ENCODE measurements at regions not wholly inside any gene's neighbourhood (a gene's known extent, or its start where the extent isn't known, plus 50 kb on each side); places are given as distances from the start of the nearest gene placed in this dataset.
A peak's percentile ranks its signal among the peaks of the same experiment; 100 is the strongest.

DNA sequence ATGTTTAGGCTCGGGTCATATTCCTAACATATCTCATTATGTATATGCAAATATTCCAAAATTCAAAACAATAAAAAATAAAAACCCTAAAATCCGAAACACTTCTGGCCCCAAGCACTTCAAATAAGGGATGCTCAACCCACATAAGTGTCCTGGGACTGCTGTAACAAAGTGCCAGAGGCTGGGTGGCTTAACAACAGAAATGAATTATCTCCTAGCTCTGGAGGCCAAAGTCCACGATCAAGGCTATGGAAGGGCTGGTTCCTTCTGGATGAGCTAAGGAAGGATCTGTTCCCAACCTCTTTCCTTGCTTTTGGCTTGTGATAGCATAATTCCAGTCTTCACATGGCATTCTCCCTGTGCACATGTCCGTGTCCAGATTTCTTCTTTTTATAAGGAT, 181.6 kb upstream of the NFE2L3 start:
- CTCF ChIA-PET = interaction anchor here (0.9 kb wide), 1 partner anchor 78 kb away, joined by 3 read pairs; no protein-coding TSS in a partner anchor
- H3K4me1 Mint-ChIP-seq (ENCODE audit: low read depth) = peaks cover 17% of the 10 kb centered on the region

DNA sequence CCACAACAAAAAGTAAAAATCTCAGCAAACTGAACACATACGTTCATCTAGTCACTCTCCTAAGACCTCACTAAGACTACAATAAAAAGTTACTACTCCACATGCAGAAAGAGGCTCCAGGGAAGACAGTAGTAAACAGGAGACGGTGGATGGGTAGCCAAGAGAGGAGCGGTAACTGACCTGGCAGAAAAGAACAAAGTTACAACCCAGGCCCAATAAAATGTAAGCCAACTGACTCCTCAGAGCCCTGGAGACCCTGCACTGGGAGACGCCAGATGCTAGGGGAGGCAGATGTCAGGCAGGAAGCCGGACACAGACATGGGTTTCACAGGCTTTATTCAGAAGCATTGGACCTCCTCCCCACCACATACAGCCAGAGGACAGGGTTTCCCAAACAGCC, 181.1 kb upstream of the NFE2L3 start:
- Mint-ChIP-seq H3K27me3 (peaks cover 17% of the 10 kb centered on the region), H3K27ac (no peak overlapping the region), H3K36me3 (ENCODE audit: low read depth) (no peaks in the 10 kb centered on the region), H3K4me3 (no peak overlapping the region), H3K4me1 (ENCODE audit: low read depth) (peaks cover 17% of the 10 kb centered on the region), H3K9me3 (no peaks in the 10 kb centered on the region)
- TF ChIP-seq, protein P1, sequence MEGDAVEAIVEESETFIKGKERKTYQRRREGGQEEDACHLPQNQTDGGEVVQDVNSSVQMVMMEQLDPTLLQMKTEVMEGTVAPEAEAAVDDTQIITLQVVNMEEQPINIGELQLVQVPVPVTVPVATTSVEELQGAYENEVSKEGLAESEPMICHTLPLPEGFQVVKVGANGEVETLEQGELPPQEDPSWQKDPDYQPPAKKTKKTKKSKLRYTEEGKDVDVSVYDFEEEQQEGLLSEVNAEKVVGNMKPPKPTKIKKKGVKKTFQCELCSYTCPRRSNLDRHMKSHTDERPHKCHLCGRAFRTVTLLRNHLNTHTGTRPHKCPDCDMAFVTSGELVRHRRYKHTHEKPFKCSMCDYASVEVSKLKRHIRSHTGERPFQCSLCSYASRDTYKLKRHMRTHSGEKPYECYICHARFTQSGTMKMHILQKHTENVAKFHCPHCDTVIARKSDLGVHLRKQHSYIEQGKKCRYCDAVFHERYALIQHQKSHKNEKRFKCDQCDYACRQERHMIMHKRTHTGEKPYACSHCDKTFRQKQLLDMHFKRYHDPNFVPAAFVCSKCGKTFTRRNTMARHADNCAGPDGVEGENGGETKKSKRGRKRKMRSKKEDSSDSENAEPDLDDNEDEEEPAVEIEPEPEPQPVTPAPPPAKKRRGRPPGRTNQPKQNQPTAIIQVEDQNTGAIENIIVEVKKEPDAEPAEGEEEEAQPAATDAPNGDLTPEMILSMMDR (IDR thresholded peaks at IDR 0.05) = no peak
- ATAC-seq = no peak
- ChIA-PET POLR2A (no interaction called here), CTCF (interaction anchor here (0.9 kb wide), 1 partner anchor 78 kb away, joined by 3 read pairs; no protein-coding TSS in a partner anchor)
- no peak for DNase-seq
- intact Hi-C loops (cut with micrococcal nuclease) = no loop called here

More for the DNA sequence above, 181.6 kb upstream of the NFE2L3 start:
- ATAC-seq (no peak), DNase-seq (no peak)
- no peak overlapping the region for H3K4me3 Mint-ChIP-seq
- H3K9me3 Mint-ChIP-seq = no peaks in the 10 kb centered on the region
- intact Hi-C loops (cut with micrococcal nuclease) = no loop called here
- POLR2A ChIA-PET = no interaction called here
- H3K27me3 Mint-ChIP-seq = peaks cover 21% of the 10 kb centered on the region
- no peak overlapping the region for H3K27ac Mint-ChIP-seq
- TF ChIP-seq, protein P1 (IDR thresholded peaks at IDR 0.05) = no peak
- no peaks in the 10 kb centered on the region for H3K36me3 Mint-ChIP-seq (ENCODE audit: low read depth)

DNA sequence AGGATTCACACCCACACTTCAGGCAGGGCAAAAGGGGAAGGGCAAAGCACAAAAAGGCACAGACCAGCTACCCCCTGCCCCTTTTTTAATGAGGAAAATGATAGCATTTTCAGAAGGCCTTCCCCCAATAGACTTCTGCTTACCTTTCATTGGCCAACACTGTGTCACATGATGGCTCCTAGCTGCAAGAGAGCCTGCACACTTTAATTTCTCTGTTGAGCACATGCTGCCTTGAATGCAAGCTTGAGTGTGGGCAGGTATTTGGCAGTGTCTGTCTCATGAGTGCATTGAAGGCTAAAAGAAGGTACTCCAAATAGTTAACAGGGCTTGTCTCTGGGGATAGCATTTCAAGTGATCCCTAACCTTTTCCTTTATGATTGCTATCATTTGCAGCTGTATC, 175.4 kb upstream of the NFE2L3 start:
- TF ChIP-seq, protein P1 (IDR thresholded peaks at IDR 0.05) = no peak
- POLR2A ChIA-PET = interaction anchor here (0.7 kb wide), 1 partner anchor 517 kb away, joined by 3 read pairs; no protein-coding TSS in a partner anchor
- intact Hi-C loops (cut with micrococcal nuclease) = no loop called here
- Mint-ChIP-seq H3K27ac (no peak overlapping the region), H3K9me3 (peaks cover 4% of the 10 kb centered on the region), H3K4me3 (no peak overlapping the region), H3K36me3 (ENCODE audit: low read depth) (no peaks in the 10 kb centered on the region), H3K27me3 (peaks cover 5% of the 10 kb centered on the region), H3K4me1 (ENCODE audit: low read depth) (no peaks in the 10 kb centered on the region)
- DNase-seq = peak; percentile 9
- CTCF ChIA-PET = interaction anchor here (1.2 kb wide), 1 partner anchor 84 kb away, joined by 3 read pairs; no protein-coding TSS in a partner anchor
- no peak for ATAC-seq

DNA sequence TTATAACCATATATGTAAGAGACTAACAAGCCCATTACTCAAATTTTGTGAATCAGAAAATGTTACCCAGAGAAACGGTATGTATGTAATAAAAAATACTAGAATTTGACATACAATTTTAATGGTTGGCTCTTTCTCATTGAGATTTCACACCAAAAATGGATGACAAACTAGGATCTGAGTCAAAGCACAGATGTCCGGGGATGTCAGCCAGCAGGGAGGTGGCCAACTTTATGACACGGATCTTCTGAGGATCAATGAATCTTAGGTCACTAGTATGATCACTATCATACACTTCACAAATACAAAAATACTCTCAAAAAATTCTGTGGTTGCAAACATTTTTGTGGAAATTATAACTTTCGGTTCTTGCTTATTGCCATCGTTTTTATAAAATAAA, 173.5 kb upstream of the NFE2L3 start:
- intact Hi-C loops (cut with micrococcal nuclease) = no loop called here
- ATAC-seq = no peak
- Mint-ChIP-seq H3K9me3 (peaks cover 4% of the 10 kb centered on the region), H3K27me3 (peaks cover 1% of the 10 kb centered on the region), H3K36me3 (ENCODE audit: low read depth) (no peaks in the 10 kb centered on the region), H3K4me3 (no peak overlapping the region), H3K27ac (no peak overlapping the region), H3K4me1 (ENCODE audit: low read depth) (no peaks in the 10 kb centered on the region)
- TF ChIP-seq, protein P1 (IDR thresholded peaks at IDR 0.05) = no peak
- CTCF ChIA-PET = no interaction called here
- no peak for DNase-seq
- POLR2A ChIA-PET = no interaction called here

DNA sequence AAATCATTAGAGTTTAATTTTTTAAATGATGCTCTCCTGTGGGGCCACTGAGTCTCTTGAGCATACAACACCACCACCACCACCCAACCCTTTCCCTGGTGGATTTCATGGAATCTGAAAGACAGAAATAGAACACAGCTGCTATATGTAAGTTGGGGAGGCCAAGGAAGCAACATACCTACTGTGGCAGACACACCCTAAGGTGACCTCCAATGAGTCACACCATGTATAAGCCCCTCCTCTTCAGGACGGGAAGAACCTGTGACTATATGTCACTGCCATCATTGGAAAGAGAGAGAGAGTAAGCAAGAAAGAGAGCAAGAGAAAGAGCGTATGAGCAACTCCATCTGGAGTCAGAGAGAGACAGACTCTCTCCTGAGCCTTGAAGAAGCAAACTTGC, 172.4 kb upstream of the NFE2L3 start:
- CTCF ChIA-PET = no interaction called here
- H3K4me1 Mint-ChIP-seq (ENCODE audit: low read depth) = no peaks in the 10 kb centered on the region
- POLR2A ChIA-PET = interaction anchor here (0.6 kb wide), 1 partner anchor 16 kb away, joined by 3 read pairs; no protein-coding TSS in a partner anchor

More for the DNA sequence above, 172.4 kb upstream of the NFE2L3 start:
- ATAC-seq = no peak
- Mint-ChIP-seq H3K9me3 (peaks cover 4% of the 10 kb centered on the region), H3K36me3 (ENCODE audit: low read depth) (no peaks in the 10 kb centered on the region), H3K4me3 (no peak overlapping the region), H3K27ac (no peak overlapping the region), H3K27me3 (peaks cover 3% of the 10 kb centered on the region)
- TF ChIP-seq, protein P1 (IDR thresholded peaks at IDR 0.05) = no peak
- intact Hi-C loops (cut with micrococcal nuclease) = no loop called here
- DNase-seq = no peak

Data from activated CD8-positive, alpha-beta T cell treated with anti-CD3 and anti-CD28 coated beads for 36 hours (primary cell).